CD4-positive, alpha-beta T cell (primary cell): ENCODE measurements at regions not wholly inside any gene's neighbourhood (a gene's known extent, or its start where the extent isn't known, plus 50 kb on each side); places are given as distances from the start of the nearest gene placed in this dataset.

Experiments used
- ATAC-seq: fragments of 200-7000 bp; cut with Tn5 transposase; one replicate; pipeline ENCODE4 v1.10.0; 2022; ENCODE audit warnings: mild to moderate bottlenecking; ENCODE audit not compliant: poor library complexity
- CTCF ChIA-PET: fragments of 350-600 bp; sonication (Branson Sonifier 250); formaldehyde crosslinking; loops from one replicate; lab custom pipeline; 2021; ENCODE audit warnings: antibody characterized with exemption, inconsistent platforms; lab: Charles Lee
- POLR2A ChIA-PET: fragments of 350-600 bp; sonication (Branson Sonifier 250); formaldehyde crosslinking; loops from one replicate; lab custom pipeline; 2021; ENCODE audit warnings: antibody characterized with exemption, inconsistent platforms; lab: Charles Lee
- DNase-seq, 14 experiments: peaks; one replicate each; pipeline ENCODE4 v3.0.0-alpha.2; 2013 to 2020; ENCODE audit warnings: mixed read lengths in 2 of 14
- H3K27ac ChIP-seq, 2 donors: one replicate each; pipeline versions ENCODE4 v1.5.1 to v1.7.0; 2013; ENCODE audit warnings: low read length in 2 of 2, low read depth in 1 of 2, mild to moderate bottlenecking in 1 of 2
- H3K27me3 ChIP-seq, 2 experiments: 1 replicate in 1 of 2; 2 replicates in 1 of 2; pipeline versions ENCODE4 v1.6.1 to v1.7.0; 2013; ENCODE audit warnings: low read length in 2 of 2, control low read depth in 1 of 2, mild to moderate bottlenecking in 1 of 2, moderate library complexity in 1 of 2; ENCODE audit not compliant: insufficient read depth in 2 of 2, control insufficient read depth in 1 of 2
- H3K36me3 ChIP-seq: one replicate; pipeline ENCODE4 v1.6.1; 2013; ENCODE audit warnings: low read length, control low read depth; ENCODE audit not compliant: insufficient read depth
- H3K4me1 ChIP-seq: one replicate; pipeline ENCODE4 v1.6.1; 2013; ENCODE audit warnings: low read length, control low read depth; ENCODE audit not compliant: insufficient read depth
- H3K4me3 ChIP-seq: one replicate; pipeline ENCODE4 v1.5.1; 2013; ENCODE audit warnings: mild to moderate bottlenecking, low read length, moderate library complexity
- H3K9me3 ChIP-seq, 2 experiments: 1 replicate in 1 of 2; 2 replicates in 1 of 2; pipeline versions ENCODE4 v1.6.1 to v1.7.0; 2013; ENCODE audit warnings: low read length in 2 of 2, mild to moderate bottlenecking in 2 of 2, control low read depth in 1 of 2, moderate library complexity in 1 of 2; ENCODE audit not compliant: control insufficient read depth in 1 of 2, insufficient read depth in 1 of 2
- H3K27ac Mint-ChIP-seq: one replicate; pipeline ENCODE4 v1.8.0; 2020; ENCODE audit warnings: mixed read lengths
- H3K27me3 Mint-ChIP-seq: one replicate; pipeline ENCODE4 v1.8.0; 2021; ENCODE audit warnings: mixed read lengths
- H3K36me3 Mint-ChIP-seq: one replicate; pipeline ENCODE4 v1.8.0; 2021; ENCODE audit warnings: low read depth, mixed read lengths
- H3K4me1 Mint-ChIP-seq: one replicate; pipeline ENCODE4 v1.8.0; 2021; ENCODE audit warnings: low read depth, mixed read lengths
- H3K4me3 Mint-ChIP-seq: one replicate; pipeline ENCODE4 v1.8.0; 2020; ENCODE audit warnings: mild to moderate bottlenecking, mixed read lengths
- H3K9me3 Mint-ChIP-seq: one replicate; pipeline ENCODE4 v1.8.0; 2020; ENCODE audit warnings: mixed read lengths
- intact Hi-C, 2 experiments: fragments of 100-400 bp; cut with DNase I in 1 of 2; cut with micrococcal nuclease in 1 of 2; formaldehyde crosslinking; loops; one replicate each; pipeline versions ENCODE4 v1.15.1 to v1.9.0; 2023 to 2025; cut with DNase I, micrococcal nuclease
- TF ChIP-seq, protein P1 (sequence below): fragments of 200-600 bp; IDR thresholded peaks from one replicate; pipeline ENCODE4 v1.8.0; 2022; ENCODE audit warnings: antibody characterized with exemption, mild to moderate bottlenecking

DNA sequence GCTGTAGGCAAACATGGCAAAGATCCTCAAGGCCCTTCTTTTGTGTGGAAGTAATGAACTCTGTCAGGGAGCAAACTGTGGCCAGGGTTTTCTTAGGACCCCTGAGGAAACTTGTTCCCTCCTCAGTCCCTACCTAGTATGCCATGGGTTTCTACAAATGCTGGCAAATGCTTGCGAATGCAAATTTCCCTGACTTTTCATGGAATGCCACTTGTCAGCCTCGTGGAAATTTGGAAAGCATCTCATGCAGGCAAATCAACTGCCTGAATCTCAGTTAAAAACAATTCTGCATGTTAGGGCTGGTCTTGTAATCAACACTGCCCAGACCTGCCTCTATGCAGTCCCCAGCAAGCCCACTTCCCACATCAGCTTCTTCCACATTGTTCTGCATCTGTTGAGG, 334.9 kb upstream of the AJAP1 start:
- Histone ChIP-seq H3K4me3 (no peak overlapping the region), H3K36me3 (no peaks in the 10 kb centered on the region), H3K9me3 (peaks cover 0 to 12% of the 10 kb centered on the region in 2 experiments), H3K27ac (no peak overlapping the region), H3K27me3 (no peaks in the 10 kb centered on the region), H3K4me1 (no peaks in the 10 kb centered on the region)
- ATAC-seq (no peak), DNase-seq (no peak)
- Mint-ChIP-seq H3K27ac (no peak overlapping the region), H3K4me1 (no peaks in the 10 kb centered on the region), H3K36me3 (no peaks in the 10 kb centered on the region), H3K27me3 (peaks cover 14% of the 10 kb centered on the region), H3K4me3 (no peak overlapping the region), H3K9me3 (peaks cover 5% of the 10 kb centered on the region)
- intact Hi-C loops, result no loop called here
- CTCF ChIA-PET, result no interaction called here
- TF ChIP-seq, protein P1, sequence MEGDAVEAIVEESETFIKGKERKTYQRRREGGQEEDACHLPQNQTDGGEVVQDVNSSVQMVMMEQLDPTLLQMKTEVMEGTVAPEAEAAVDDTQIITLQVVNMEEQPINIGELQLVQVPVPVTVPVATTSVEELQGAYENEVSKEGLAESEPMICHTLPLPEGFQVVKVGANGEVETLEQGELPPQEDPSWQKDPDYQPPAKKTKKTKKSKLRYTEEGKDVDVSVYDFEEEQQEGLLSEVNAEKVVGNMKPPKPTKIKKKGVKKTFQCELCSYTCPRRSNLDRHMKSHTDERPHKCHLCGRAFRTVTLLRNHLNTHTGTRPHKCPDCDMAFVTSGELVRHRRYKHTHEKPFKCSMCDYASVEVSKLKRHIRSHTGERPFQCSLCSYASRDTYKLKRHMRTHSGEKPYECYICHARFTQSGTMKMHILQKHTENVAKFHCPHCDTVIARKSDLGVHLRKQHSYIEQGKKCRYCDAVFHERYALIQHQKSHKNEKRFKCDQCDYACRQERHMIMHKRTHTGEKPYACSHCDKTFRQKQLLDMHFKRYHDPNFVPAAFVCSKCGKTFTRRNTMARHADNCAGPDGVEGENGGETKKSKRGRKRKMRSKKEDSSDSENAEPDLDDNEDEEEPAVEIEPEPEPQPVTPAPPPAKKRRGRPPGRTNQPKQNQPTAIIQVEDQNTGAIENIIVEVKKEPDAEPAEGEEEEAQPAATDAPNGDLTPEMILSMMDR, result no peak
- POLR2A ChIA-PET, result no interaction called here

DNA sequence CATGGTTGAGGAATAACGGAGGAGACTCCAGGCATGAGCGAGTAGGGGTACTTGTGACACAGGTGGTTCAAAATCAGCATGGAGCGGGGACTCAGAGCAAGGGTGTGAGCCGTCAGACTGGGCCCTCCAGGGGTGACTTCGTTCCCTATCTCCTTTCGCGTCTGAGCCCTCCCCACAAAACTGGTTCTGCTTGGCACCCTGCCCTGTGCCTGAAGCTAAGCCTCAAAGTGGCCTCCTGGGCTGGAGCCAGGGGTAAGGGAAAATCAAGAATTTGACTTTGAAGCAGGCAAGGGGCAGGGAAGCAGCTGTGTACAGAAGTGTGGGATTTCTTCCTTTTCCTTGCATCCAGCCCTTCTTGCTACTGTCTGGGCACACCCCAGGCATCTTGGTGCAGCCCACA, 331.5 kb upstream of the AJAP1 start:
- Mint-ChIP-seq H3K4me1 (no peaks in the 10 kb centered on the region), H3K4me3 (no peak overlapping the region), H3K36me3 (no peaks in the 10 kb centered on the region), H3K27ac (no peak overlapping the region), H3K9me3 (peaks cover 5% of the 10 kb centered on the region), H3K27me3 (peaks cover 11% of the 10 kb centered on the region)
- DNase-seq, result no peak
- Histone ChIP-seq H3K4me1 (no peaks in the 10 kb centered on the region), H3K27me3 (no peaks in the 10 kb centered on the region), H3K27ac (no peak overlapping the region), H3K9me3 (peaks cover 0 to 12% of the 10 kb centered on the region in 2 experiments), H3K36me3 (no peaks in the 10 kb centered on the region), H3K4me3 (no peak overlapping the region)
- intact Hi-C loops, result no loop called here
- POLR2A ChIA-PET, result no interaction called here
- CTCF ChIA-PET, result no interaction called here
- ATAC-seq, result no peak
- TF ChIP-seq, protein P1, result no peak

DNA sequence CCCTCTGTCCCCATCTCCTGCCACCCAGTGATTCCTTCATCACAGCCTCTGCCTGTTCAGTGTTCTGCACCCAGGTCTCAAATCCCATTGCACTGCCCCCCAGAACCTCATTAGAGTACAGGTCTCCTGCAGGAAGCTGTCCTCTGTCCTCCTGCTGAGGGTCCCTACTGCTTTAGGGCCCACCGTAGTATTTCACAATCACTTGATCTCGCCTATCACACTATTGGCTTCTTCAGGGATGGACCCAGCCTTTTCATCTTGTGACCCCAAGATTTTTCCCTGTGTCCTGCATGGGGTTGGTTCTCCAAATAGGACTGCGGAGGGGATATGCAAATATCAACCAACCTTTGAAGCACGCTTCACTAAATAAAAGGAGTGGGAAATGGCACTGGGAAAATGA, 331.1 kb upstream of the AJAP1 start:
- Histone ChIP-seq H3K9me3 (peaks cover 0 to 12% of the 10 kb centered on the region in 2 experiments), H3K4me1 (no peaks in the 10 kb centered on the region), H3K4me3 (no peak overlapping the region), H3K27ac (no peak overlapping the region), H3K36me3 (no peaks in the 10 kb centered on the region), H3K27me3 (no peaks in the 10 kb centered on the region)
- ChIA-PET CTCF (no interaction called here), POLR2A (no interaction called here)
- intact Hi-C loops, result no loop called here
- Mint-ChIP-seq H3K27ac (no peak overlapping the region), H3K9me3 (peaks cover 5% of the 10 kb centered on the region), H3K4me3 (no peak overlapping the region), H3K4me1 (no peaks in the 10 kb centered on the region), H3K27me3 (peaks cover 15% of the 10 kb centered on the region), H3K36me3 (no peaks in the 10 kb centered on the region)
- DNase-seq (no peak), ATAC-seq (no peak)
- TF ChIP-seq, protein P1, result no peak
